SK-MEL-5 (cell line): ENCODE measurements at regions not wholly inside any gene's neighbourhood (a gene's known extent, or its start where the extent isn't known, plus 50 kb on each side); places are given as distances from the start of the nearest gene placed in this dataset.
"Not testable (repeated sequence)": the region's sequence is repeated elsewhere in the genome, so short reads cannot be mapped to it uniquely, and the experiment has no call there.

Experiments used
- DNase-seq: peaks from one replicate; pipeline ENCODE4 v3.0.0-alpha.2; 2016; ENCODE audit warnings: low read depth, low spot score
- in situ Hi-C: cut with HindIII; loops from 2 replicates; pipeline ENCODE4 v1.10.0; 2016; ENCODE audit warnings: low sequenced_read_pairs, high pct_unique_total_duplicates, low pct_unique_long_range_greater_than_20kb

DNA sequence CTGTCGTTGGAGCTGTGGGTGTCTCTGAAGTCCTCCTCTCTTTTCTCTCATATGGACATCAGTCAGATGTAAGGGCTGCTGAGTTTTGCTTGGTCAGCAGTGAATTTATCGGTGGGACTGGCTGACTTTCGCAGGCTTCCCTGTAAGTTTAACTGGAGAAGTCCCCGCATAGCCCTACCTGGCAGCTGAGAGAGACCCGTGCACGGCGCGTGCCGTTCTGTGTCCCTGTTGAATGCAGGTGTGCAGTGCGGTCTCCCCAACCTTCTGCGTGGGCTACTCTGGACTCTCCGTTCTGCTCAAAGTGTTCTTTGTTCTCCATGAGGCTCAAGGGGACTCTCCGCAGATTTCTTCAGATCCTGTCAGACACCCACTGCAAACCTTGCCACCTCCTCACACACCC lies 252.9 kb downstream of the COL4A1 start:
- no peak for DNase-seq
- in situ Hi-C loops = no loop called here

DNA sequence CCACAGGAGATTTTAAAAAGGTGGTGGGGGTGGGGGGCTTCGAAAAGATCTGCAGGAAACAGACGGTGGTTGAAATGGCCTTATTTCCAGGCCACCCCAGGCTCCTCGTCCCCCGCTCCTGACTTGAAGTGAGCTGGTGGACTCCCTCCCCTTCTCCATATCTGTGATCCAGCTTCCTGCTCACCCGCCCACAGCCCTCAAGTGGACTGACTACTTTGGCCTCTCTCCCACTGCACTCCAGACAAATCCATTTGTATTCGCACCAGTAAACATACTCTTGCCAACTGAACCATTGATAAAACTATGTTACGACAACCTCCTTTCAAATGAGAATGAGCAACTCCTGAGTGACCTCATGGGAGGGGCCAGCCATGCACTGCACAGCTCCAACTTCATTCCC lies 259.5 kb downstream of the COL4A1 start:
- in situ Hi-C loops = no loop called here
- no peak for DNase-seq

DNA sequence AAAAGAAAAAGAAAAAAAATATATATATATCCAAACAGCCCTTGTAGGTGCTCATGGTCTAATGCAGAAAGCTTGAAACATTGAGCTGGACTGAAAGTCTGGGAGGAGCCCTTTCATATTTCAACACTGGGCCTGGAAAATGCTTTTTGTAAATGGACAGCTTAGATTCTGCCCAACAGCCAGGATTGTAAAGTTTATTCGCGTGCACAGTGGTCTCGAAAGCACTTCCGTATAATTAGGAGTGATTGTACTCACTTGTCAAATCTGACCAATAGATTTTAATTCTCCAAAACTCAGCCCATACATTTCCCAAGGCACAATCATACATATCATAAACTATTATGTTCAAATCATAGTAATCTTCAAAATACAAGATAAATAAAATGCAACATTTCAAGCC lies 260.1 kb downstream of the COL4A1 start:
- in situ Hi-C loops = no loop called here

GRCh38 chr13:110045919-110046318 lies 259.5 kb upstream of the IRS2 start:
- in situ Hi-C loops = no loop called here
- DNase-seq = no peak

More for the DNA sequence above, 260.1 kb downstream of the COL4A1 start:
- no peak for DNase-seq

- no peak for DNase-seq
- in situ Hi-C loops = no loop called here
These were observed 258.8 kb upstream of the IRS2 start for GRCh38 chr13:110045202-110045601.

DNA sequence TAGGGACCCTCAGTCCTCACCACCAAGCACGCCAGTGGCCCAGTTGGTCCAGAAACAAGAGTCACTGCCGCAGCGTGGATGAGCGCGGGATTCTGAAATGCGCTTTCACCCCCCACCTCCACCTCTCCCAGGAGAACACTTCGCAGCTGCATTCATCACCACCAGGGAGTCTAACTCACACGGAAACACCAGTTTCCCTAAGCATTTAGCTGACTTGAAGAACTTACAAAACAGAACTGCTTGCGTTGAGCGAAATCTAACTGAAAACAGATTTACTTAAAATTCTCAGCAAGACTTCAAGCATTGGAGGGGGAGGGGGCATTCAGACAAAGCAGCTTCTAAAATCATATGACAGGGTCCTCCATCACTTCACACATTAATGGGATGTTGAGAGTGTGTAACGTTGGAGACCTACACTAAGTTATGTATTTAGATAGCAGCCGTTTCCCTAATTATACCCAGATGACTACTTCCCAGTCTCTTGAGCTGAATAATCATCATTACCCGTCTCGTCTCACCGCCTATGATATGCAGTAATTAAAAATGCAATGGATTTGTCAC lies 258.2 kb upstream of the IRS2 start:
- no peak for DNase-seq
- in situ Hi-C loops = no loop called here

GRCh38 chr13:110042253-110042950 lies 256.0 kb upstream of the IRS2 start:
- no peak for DNase-seq
- in situ Hi-C loops = no loop called here

GRCh38 chr13:110041638-110042037 lies 255.3 kb upstream of the IRS2 start:
- DNase-seq, in situ Hi-C loops: not testable (repeated sequence)

DNA sequence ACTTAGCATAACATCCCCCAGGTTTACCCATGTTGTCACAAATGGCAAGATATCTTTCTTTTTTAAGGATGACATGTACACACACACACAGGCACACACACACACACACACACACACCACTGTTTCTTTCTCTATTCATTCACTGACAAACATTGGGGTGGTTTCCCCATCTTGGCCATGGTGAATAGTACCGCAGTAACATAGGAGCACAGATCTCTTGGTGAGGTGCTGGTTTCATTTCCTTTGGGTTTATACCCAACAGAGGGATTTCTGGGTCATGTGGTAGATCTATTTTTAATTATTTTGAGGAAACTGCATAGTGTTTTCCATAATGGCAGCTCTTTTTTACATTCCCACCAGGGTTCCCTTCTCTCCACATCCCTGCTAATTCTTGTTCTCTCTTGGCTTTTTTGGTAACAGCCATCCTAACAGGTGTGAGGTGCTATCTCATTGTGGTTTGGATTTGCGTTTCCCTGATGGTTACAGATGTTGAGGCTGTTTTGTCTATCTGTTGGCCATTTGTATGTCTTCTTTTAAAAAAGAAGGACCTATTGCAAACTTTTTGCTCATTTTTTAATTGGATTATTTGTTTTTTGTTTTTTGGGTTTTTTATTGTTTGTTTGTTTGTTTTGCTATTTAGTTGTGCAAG lies 251.7 kb upstream of the IRS2 start:
- no peak for DNase-seq
- in situ Hi-C loops = no loop called here

DNA sequence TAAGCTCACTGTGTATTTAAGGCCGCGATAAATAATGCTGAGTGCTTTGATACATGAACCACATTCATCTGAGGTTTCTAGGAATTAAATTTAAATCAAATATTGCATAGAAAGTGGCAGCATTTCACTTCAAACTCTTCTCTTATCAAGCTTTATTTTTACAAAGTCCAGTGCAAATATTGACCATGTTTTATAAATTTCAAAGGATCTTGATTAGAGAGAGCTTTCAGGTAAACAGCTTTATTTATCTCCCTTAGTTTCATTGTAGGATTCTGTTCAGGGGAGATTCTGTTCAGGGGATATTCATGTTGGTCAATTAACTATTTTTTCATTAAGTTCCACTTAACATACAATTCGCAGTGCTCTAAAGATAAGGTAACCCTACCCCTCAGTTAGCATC lies 249.7 kb upstream of the IRS2 start:
- in situ Hi-C loops = no loop called here
- no peak for DNase-seq

GRCh38 chr13:110034031-110034549 lies 247.7 kb upstream of the IRS2 start:
- DNase-seq = peak; percentile 28
- in situ Hi-C loops = no loop called here

- no peak for DNase-seq
- in situ Hi-C loops = no loop called here
These were observed 246.6 kb upstream of the IRS2 start for GRCh38 chr13:110032969-110033368.

GRCh38 chr13:110030394-110030928 lies 244.1 kb upstream of the IRS2 start:
- in situ Hi-C loops = no loop called here

DNA sequence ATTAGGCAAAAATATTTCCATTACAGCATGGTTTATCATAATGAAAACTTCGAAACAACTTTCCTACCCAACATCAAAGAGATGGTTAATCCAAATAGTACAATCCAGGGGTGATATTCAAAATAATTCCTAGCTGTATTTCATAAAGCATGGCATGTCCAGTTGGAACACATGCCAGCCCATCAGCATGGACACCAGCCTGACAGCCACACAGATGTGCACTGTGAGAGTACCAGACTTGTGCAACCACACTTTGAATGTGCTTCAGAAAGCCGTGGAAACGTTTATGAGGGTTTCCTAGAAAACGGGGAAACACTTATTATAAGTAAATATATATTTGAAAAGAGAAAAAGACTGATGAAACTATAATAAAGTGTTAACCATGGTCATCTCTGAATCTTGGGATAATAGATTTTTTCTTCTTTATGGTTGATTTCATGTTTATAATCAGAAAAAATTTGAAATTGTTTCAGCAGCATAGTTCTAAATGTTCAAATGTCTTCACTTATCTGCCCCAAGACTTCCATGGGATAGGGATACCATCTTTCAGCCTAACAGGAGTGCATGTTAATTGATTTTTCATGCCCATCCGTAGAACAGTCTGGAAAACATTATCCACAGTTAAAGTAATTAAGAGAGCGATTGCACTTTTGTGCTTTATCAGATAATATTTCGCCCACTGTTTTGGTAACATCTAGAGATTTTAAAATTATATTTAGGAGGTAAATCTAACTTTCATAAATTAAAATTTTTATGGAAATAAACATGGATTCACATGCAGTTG lies 242.6 kb upstream of the IRS2 start:
- in situ Hi-C loops = no loop called here
- DNase-seq = peak; percentile 58

More at GRCh38 chr13:110030394-110030928, 244.1 kb upstream of the IRS2 start:
- DNase-seq = no peak

DNA sequence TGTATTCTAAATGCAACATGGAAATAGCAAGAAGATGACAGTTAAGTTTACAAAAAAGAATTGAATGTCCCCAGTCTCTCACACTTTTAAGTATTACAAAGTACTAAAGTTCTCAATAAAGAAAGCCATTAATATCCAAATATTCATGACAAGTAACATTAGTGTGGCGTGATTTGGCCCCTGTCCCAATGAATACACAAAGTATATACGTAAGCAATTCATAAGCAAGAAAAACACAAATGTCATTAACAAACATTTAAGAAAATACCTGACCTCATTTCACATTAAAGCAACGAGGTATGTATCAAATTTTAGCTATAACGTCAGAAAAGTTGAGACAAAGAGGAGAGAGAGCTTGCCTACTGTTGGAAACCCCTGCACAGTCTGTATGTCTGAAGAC lies 241.9 kb upstream of the IRS2 start:
- DNase-seq = peak; percentile 93
- in situ Hi-C loops = no loop called here

GRCh38 chr13:110027470-110028240 lies 241.3 kb upstream of the IRS2 start:
- DNase-seq = peak; percentile 100
- in situ Hi-C loops = no loop called here

GRCh38 chr13:110024645-110024980 lies 238.2 kb upstream of the IRS2 start:
- in situ Hi-C loops = no loop called here
- DNase-seq = no peak
